Keratinocyte (primary cell): ENCODE measurements at regions not wholly inside any gene's neighbourhood (a gene's known extent, or its start where the extent isn't known, plus 50 kb on each side); places are given as distances from the start of the nearest gene placed in this dataset.

Experiments
- CTCF ChIP-seq, 3 experiments: IDR thresholded peaks in 1 of 3; conservative IDR thresholded peaks in 1 of 3; optimal IDR thresholded peaks in 1 of 3; 2 replicates in 2 of 3; 3 replicates in 1 of 3; pipeline versions ENCODE3 to v1.5.1; 2011; ENCODE audit warnings: low read length in 3 of 3, mild to moderate bottlenecking in 3 of 3, moderate library complexity in 2 of 3, control low read depth in 1 of 3, inconsistent platforms in 1 of 3; ENCODE audit not compliant: insufficient read depth in 2 of 3; ENCODE audit errors: extremely low read depth in 1 of 3
- EZH2 ChIP-seq: IDR thresholded peaks from one replicate; pipeline ENCODE4 v1.6.1; 2012; ENCODE audit warnings: inconsistent platforms, mild to moderate bottlenecking, low read length, moderate library complexity

GRCh38 chr20:22795871-22796270 lies 211.5 kb upstream of the FOXA2 start:
- no peak for TF ChIP-seq EZH2
- no peak for TF ChIP-seq CTCF (optimal IDR thresholded peaks at IDR 0.05 in 1 of 3, IDR thresholded peaks at IDR 0.05 in 1 of 3, conservative IDR thresholded peaks at IDR 0.05 in 1 of 3; ENCODE audit: extremely low read depth in 1 of 3, insufficient read depth in 2 of 3, low read length in 3 of 3)
